GM21528 (cell line): ENCODE measurements at regions not wholly inside any gene's neighbourhood (a gene's known extent, or its start where the extent isn't known, plus 50 kb on each side); places are given as distances from the start of the nearest gene placed in this dataset.
"Not testable (repeated sequence)": the region's sequence is repeated elsewhere in the genome, so short reads cannot be mapped to it uniquely, and the experiment has no call there.

Experiments used
- ATAC-seq: cut with Tn5 transposase; IDR thresholded peaks from one replicate; pipeline ENCODE4 v1.9.1; 2021; ENCODE audit warnings: mild to moderate bottlenecking, moderate library complexity; ENCODE audit not compliant: unreplicated experiment, low FRiP score

DNA sequence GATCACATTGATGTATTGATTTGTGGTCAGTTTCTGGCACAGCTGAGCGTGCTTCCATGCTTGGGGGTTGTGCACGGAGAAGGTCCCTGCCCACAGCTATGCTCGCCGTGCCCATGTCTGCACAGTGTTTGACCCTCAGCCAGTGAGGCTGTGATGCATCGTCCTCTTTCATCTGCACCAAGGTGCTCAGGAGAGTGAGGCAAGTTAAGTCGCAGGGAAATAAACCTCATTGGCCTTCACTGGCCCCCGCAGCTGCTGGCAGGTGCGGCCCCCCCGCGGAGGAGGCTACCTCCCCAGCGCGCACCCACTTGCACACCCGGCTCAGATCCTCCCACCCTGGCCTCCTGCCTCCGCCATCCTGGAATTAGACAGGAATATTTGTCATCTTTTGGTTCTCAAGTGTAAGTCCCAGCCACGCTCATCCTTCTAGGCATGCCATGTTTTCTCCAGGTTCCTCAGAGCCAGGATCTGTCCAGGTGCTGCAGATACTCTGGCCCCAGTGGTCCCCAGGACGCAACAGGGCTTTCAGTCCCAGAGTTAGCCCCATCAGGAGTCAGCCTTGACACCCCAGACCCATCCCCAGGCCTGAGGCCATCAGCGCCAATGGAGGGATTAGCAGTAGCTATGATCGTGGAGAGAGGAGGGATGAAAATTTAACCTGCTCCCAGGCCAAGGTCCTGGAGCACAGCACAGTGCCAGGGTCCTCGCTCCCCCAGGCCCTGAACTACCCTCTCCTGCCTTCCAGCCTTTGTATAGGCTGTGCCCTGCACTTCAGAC, 93.7 kb downstream of the OAT start:
- ATAC-seq = no peak

DNA sequence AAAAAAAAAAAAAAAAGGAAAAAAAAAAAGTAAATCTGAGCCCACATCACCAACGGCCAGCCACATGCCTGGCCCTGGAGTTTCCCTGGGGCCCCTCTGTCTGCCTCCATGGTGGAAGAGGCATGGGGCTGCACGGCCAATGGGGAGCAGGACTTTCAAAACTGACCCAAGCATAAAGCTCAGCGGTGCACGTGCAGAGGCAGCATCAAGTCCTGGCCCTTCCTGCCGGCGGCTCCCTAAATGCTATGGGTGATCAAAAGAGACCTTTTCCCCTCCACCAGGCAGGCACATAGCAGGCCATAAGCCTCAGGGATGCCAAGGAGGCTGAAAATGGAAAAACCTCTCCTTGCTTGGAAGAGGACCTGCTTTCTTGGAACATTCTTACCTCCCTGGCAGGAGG, 94.3 kb downstream of the OAT start:
- ATAC-seq = no peak

DNA sequence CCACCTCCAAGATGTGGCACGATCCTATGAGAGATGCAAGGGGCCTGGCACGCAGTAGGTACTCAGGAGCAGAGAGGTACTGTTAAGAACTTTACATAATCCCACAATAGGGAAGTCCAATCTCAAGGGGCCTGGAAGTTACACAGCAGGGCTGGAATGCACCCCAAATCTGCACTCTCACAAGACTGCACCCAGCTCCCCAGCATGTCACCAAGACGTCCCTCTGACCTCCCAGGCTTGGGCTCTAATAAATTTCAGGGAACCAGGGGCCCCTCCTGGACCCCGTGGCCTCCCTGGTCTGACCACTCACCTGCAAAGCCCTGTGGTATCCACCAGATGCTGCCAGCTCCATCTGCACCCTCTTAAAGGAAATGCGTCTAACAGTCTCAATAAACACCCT, 94.9 kb downstream of the OAT start:
- no peak for ATAC-seq

DNA sequence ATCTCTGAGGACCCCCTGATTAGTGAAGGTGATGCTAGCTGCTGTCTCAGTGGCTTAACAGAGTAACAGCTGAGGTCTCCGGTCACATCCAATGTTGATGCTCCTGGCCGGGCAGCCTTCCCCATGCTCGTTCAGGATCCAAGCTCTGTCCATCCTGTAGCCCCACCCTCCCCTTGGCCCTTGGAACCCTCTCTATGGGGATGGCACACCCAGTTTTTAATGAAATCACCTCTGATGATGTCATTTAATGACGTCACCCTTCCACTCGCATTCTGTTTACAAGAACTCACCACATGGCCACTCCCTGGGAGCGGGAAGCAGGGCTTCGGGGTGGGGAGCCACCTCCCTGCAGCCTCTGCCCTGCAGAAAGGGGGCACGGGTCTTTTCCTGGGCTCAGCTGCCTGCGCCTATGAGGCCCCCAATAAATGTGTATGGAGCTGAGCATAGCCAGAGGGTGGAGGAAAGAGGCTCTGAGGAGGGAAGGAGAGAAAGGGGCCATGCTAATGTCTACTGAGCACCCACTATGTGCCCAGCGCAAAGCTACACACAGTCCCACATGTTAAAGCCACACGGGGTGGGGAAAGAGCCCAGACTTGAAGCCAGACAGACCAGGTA, 95.5 kb downstream of the OAT start:
- no peak for ATAC-seq

DNA sequence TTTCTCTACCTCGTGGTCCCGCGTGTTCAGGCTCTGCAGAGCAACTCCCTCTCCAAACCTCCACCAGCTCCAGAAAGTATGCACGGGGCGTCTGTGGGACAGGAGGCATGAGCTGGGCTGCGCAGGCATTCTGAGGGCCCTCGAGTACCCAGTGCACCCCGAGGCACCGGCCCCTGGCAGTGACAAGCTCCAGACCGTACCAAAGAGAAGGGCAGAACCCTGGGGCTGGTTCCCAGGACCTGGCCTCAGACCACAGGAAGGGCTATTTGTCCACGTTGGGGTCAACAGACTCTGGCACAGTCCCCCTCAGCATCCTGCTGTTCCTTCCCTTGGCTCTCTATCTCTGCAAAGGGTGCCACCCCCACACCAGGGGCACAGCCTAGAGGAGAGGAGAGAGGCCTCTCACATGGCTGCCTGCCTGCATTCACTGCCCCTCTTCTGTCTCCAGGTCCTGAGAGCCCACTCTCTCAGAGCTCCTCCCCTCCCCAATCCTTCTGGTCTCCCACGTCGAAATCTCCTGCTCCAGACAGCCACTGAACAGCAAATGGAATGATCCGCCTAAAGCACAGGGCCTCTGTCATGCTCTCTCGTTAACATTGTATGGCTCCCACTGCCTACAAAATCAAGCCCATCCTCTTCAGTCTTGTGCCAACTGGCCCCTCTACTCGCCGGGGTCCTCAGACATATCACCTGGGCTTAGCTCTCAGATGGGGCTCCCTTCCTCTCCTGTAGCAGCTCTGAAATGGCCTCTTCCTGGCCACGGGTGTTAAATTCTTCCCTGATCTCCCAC, 96.3 kb downstream of the OAT start:
- ATAC-seq = no peak

DNA sequence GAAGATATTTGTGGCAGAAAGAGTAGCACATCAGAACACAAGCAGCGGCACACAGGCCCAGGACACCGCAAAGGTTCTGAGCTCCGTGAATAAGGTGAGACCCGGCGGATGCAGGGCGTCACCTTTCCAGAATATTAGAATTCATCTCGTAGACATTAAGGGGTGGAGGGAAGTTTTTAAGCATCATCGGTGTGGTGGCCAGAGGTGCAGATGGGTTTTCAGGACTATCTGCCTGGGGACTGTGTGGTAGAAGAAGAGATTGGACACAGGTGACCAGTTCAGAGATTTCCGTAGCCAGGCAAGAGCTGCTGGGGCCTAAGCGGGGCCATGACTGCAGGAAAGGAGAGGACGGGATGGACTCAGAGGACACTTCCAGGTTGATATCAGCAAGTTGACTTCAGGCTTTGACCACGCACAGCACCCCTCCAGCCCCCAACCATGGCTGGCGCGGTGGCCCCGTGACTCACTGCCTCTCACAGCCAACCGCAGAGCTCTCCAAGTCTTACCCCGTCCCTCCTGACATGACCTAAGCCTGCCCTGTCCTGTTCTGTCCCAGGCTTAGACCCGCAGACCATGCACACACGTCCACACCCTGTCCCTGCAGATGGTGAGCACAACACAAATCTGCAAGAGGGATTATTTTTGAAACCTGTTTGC, 97.2 kb downstream of the OAT start:
- ATAC-seq = no peak

DNA sequence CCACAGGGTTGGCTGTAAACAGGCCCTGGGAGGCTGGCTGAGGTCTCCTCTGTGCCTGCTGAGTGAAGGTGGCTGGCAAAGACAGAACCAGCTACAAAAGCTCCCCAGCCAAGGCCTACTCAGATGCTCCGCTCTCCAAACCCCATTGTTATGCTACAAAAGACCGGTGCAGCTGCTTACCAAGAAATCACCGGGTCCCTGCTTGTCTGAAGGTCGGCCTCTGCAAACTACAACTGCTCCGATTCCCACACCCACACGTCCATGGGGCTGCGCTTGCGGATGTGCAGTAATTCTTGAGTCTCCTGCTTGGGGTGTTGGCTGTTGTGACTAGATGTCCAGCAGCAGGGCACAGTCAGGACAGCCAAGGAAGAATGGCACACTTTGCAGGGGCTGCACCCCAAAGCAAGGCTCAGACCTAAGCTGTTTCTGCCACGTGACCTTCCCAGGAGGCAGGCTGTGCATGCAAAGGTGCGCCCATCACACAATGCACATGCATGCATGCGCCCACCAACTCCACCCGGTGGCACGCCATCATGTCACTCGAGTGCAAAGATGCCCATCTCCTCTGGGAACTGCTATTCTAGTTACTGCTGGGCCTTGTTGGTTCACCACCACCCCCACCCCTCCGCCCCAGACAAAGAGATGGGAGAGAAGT, 97.8 kb downstream of the OAT start:
- no peak for ATAC-seq

DNA sequence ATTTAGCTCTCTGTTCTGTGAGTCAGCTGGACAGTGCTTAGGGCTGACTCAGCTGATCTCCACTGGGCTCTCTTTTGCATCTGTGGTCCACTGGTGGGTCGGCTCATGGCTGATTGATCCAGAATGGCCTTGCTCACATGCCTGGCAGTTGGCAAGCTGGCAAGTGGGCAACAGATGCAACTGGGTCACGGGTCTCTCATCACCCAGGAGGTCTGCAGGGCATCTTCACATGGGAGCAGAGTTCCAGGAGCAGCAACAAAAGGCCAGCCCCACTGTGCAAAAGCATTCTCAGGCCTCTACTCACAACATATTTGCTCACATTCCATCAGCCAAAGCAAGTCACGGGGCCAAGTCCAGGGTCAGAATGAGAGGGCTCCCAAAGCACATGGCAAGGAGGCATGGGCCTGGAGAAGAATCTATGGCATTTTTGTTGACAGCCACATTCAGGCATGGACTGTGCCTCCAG, 98.8 kb downstream of the OAT start:
- no peak for ATAC-seq

DNA sequence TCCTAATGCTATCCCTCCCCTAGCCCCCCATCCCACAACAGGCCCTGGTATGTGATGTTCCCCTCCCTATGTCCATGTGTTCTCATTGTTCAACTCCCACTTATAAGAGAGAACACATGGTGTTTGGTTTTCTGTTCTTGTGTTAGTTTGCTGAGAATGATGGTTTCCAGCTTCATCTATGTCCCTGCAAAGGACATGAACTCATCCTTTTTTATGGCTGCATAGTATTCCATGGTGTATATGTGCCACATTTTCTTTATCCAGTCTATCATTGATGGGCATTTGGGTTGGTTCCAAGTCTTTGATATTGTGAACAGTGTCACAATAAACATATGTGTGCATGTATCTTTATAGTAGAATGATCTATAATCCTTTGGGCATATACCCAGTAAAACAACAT, 99.2 kb downstream of the OAT start:
- ATAC-seq = not testable (repeated sequence)

DNA sequence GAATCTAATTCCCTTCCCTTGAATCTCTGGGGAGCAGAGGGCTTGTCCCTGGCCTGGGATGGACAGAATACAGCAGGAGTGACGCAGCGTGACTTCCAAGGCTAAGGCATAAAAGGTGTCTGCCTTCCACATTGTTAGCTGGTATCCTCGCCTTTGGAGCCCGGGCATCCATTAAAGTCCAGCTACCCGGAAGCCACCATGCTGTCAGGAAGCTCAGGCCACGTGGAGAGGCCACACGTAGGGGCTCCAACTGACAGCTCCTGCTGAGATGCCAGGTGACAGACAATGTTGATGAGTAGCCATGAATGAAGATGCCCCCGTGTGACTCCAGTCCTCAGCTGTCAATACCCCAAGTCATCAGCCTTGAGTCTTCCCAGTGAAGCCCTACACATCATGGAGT, 99.9 kb downstream of the OAT start:
- no peak for ATAC-seq

DNA sequence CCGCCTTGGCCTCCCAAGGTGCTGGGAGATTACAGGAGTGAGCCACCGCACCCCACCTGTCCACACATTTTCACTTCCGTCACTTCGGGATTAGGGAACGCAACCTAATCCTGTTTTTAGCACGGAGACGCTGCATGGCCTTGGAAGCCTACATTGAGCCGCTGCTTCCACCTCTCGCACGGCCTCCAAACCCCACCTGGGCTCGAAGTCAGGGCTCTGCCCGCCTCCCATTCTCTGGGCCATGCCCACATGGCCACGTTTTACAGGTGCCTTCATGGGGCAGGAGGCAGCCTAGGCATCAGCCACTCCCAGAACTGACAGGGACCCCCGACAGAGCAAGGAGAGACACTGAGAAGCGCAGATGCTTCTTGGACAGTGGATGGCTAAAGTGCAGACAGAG, 100.6 kb downstream of the OAT start:
- no peak for ATAC-seq

DNA sequence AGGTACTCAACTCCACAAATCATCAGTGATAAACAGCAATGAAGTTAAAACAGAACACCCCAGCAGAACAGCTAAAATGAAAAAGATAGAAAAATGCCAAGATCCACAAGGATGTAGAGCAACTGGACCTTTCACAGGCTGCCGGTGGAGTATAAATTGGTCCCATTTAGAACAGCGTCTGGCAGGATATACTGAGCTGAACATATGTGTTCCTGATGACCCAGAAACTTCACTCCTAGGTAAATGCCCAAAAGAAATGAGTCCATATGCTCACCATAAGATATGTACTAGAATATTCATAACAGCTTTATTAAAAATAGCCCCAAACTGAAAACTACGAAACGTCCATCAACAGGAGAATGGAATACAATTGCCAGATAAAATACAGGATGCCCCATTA, 102.4 kb downstream of the OAT start:
- ATAC-seq = no peak

DNA sequence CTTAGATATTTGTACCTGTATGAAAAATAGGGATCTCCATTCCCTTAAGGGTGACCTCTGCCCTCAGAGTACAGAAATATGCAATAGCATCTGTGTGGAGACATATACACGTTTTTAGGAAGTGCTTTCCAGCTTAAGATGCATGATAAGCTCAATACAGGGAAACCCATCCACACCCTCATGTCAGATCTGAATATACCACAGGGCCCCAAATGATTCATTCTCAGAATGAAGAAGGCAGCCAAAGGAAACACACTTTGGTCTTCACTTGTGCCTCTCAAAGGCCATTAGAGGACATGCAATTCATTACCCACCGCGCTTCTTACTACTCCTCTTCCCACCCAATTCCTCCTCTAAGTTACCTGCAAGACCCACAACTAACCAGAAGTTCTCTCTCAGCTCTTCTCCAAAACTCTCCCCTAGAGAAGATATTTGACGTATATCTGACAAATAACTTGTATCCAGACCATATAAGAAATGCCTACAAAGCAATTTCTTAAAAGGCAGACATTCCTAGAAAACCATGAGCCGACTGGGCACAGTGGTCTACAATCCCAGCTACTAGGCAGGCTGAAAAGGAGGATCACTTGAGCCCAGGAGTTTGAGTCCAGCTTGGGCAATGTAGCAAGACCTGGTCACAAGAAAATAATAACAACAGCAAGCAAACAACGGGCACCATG, 103.0 kb downstream of the OAT start:
- ATAC-seq = no peak

DNA sequence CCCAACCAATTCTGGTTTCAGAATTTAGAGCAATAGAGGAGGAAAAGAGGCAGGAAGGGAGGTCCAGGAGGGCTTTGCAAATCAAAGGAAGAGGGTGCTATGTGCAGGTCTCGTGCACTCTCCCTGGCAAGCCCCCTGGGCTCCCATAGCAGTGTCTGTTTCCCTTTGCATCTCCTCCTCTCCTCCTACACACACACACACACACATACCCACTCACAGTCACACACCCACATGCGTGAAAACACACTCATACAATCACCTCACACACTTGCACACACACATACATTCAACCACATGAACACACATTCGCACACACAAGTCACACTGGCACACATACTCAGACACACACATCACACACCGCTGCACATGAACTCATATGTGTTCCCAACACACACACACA, 105.3 kb downstream of the OAT start:
- ATAC-seq = no peak

DNA sequence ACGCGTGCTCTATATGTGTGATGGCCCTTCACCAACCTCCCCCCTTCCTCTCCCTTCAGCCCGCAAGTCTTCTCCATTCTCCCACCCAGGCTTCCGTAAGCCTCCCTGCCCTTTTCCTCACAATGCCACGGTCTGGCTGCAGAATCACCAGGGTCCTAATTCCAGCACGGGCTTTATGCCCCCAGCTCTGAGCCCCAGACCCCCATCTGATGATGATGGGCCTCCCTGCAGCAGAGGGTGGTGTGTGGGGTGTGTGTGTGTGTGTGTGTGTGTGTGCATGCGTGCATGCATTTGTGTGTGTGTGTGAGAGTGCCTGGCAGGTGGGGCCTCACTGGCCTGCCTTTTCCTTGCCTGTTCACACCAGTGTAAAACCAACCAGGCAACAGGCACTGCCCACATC, 109.9 kb downstream of the OAT start:
- ATAC-seq = no peak

DNA sequence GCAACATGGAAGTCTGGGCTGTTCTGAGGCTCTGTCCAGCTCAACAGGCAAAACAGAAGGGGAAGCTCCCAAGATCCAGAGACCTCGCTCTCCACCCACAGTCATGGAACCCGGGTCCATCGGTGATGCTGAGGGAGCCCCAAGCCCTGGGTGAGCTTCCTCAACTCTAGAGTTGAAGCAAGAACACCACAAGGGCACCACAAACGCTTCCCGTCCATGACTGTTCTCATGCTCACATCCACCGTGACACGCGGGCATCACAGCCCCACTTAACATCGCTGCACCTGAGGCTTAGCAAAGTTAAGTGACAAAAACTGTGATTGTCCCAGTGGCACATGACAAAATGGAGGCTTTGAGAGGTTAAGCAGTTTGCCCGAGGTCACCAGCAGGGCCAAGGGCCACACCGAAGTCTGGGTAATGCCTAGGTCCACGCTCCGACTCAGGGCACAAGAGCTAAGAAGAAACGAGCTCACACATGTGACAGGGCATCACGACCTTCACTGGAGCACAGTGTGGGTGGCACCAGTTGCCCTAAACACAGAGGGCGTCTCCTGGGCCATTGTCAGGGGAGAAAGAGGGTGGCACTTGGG, 110.6 kb downstream of the OAT start:
- no peak for ATAC-seq

DNA sequence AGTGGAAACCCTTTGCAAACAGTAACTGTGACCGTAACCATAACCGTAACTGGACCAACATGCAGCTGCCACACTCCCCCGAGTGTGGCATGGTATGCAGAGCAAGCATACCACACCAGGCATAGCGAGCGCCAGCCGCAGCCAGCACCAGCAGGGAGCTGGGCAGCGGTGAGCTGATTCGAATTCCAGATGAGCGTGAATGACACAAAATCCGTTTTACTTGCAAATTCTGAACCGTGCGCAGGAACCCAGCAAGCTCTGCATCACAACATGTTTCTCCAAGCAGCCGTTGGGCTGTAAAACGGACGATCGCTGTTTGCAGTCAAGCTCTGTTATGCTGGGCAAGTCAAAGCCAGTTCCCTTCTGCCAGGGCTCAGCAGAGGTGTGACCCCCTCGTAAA, 111.1 kb downstream of the OAT start:
- ATAC-seq = no peak

DNA sequence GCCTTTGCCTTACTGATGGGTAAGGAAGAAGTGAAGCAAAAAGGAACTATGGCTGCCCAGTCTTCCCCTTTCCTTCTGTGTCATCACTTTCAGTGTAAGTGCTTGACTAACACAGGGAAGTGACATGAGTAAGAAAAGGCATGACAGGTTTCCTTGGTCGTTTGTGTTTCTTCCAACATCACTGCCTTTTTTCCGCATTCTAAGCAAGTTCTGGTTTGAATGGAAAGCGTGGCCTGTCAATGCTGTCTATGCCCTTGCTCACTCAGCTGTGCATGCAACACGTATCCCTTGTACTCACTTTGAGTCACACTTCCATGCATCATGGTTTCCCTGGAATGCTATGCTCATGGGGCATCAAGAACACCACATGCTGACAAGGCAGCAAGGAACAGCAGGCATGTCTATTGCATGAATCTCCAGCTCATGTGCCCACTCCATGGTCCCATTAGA, 111.8 kb downstream of the OAT start:
- ATAC-seq = no peak

DNA sequence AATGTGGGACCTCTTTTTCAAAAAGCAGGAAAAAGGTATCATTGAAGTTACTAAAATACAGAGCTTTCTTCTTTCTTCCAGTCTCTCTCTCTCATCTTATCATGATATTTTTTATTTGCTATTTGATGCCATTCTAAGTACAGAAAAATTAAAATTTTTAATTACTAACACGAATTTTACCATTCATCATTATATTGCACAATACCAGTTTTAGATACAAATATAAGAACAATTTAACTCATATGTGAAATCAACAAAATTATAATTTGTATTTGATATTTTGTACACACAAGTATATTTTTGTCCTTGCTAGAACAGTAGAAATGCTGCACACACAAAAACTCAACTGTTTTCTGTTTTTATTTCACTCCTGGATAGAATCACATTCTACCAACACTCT, 112.2 kb downstream of the OAT start:
- no peak for ATAC-seq

DNA sequence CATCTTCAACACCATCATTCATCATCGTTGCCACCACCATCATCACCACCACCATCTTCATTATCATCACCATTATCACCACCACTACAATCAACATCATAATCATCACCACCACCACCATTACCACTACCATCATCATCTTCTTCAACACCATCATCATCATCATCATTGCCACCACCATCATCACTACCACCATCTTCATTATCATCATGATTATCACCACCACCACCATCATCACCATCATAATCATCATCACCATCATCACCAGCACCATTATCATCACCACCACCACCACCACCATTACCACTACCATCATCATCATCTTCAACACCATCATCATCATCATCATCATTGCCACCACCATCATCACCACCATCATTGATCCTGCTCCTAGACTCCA, 112.7 kb downstream of the OAT start:
- ATAC-seq = no peak
